IMR-90 (cell line): ENCODE measurements at regions not wholly inside any gene's neighbourhood (a gene's known extent, or its start where the extent isn't known, plus 50 kb on each side); places are given as distances from the start of the nearest gene placed in this dataset.

Experiments
- ATAC-seq: fragments of 200-7000 bp; cut with Tn5 transposase; 2 replicates; pipeline ENCODE4 v1.9.1; 2020; ENCODE audit warnings: low read depth, mild to moderate bottlenecking, moderate library complexity
- BruUV-seq: library from RNA; stranded (reverse); fragments of 400-500 nt; replicated peaks from 2 replicates; lab custom pipeline; 2021; lab: Mats Ljungman, UMichigan
- CTCF ChIA-PET: fragments of 300-600 bp; formaldehyde crosslinking; extraction: SDS; loops from one replicate; lab custom pipeline; 2021; ENCODE audit warnings: antibody characterized with exemption; lab: Yijun Ruan, JAX
- POLR2A ChIA-PET: fragments of 300-600 bp; sonication (Branson Sonifier 250); formaldehyde crosslinking; loops from one replicate; lab custom pipeline; 2022; ENCODE audit warnings: antibody characterized with exemption; ENCODE audit not compliant: unreplicated experiment; lab: Charles Lee
- DNase-seq: peaks from one replicate; pipeline ENCODE4 v3.0.0; 2013
- H2AFZ ChIP-seq: replicated peaks from 2 replicates; pipeline ENCODE3; 2013; ENCODE audit warnings: low read length, mild to moderate bottlenecking; ENCODE audit not compliant: poor library complexity
- H2AK5ac ChIP-seq: 2 replicates; pipeline ENCODE4 v1.6.1; 2013; ENCODE audit warnings: low read depth, low read length, inconsistent platforms
- H2AK9ac ChIP-seq: replicated peaks from 2 replicates; pipeline ENCODE3; 2013; ENCODE audit warnings: mild to moderate bottlenecking, low read depth, low read length, moderate library complexity; ENCODE audit not compliant: poor library complexity
- H2BK120ac ChIP-seq: 2 replicates; pipeline ENCODE4 v1.6.1; 2013; ENCODE audit warnings: low read depth, low read length, inconsistent platforms
- H2BK15ac ChIP-seq: 3 replicates; pipeline ENCODE4 v1.6.1; 2013; ENCODE audit warnings: low read depth, low read length, inconsistent platforms
- H2BK20ac ChIP-seq: 2 replicates; pipeline ENCODE4 v1.6.1; 2013; ENCODE audit warnings: low read depth, mild to moderate bottlenecking, inconsistent platforms, low read length, moderate library complexity
- H2BK5ac ChIP-seq: 2 replicates; pipeline ENCODE4 v1.6.1; 2013; ENCODE audit warnings: mild to moderate bottlenecking, low read depth, low read length, inconsistent platforms; ENCODE audit not compliant: poor library complexity, severe bottlenecking
- H3K14ac ChIP-seq: replicated peaks from 2 replicates; pipeline ENCODE4 v1.6.1; 2013; ENCODE audit warnings: low read depth, low read length, inconsistent platforms
- H3K18ac ChIP-seq: 2 replicates; pipeline ENCODE4 v1.6.1; 2013; ENCODE audit warnings: low read depth, low read length, control low read depth
- H3K23ac ChIP-seq: 2 replicates; pipeline ENCODE4 v1.6.1; 2013; ENCODE audit warnings: low read depth, low read length, inconsistent platforms
- H3K27ac ChIP-seq: 2 replicates; pipeline ENCODE4 v1.5.1; 2013; ENCODE audit warnings: mild to moderate bottlenecking, control low read depth, low read length; ENCODE audit not compliant: insufficient read depth
- H3K27me3 ChIP-seq: 2 replicates; pipeline ENCODE4 v1.6.1; 2013; ENCODE audit warnings: low read length; ENCODE audit not compliant: control insufficient read depth, insufficient read depth
- H3K36me3 ChIP-seq: 2 replicates; pipeline ENCODE4 v1.6.1; 2013; ENCODE audit warnings: low read length, mixed read lengths; ENCODE audit not compliant: control insufficient read depth, insufficient read depth
- H3K4ac ChIP-seq: 2 replicates; pipeline ENCODE4 v1.6.1; 2013; ENCODE audit warnings: low read depth, low read length, inconsistent platforms
- H3K4me1 ChIP-seq: 2 replicates; pipeline ENCODE4 v1.6.1; 2013; ENCODE audit warnings: low read length, mixed read lengths; ENCODE audit not compliant: control insufficient read depth, insufficient read depth
- H3K4me2 ChIP-seq: 2 replicates; pipeline ENCODE4 v1.6.1; 2013; ENCODE audit warnings: low read depth, mild to moderate bottlenecking, control low read depth, low read length, moderate library complexity
- H3K4me3 ChIP-seq: 2 replicates; pipeline ENCODE4 v1.5.1; 2013; ENCODE audit warnings: low read depth, mild to moderate bottlenecking, control low read depth, low read length, moderate library complexity; ENCODE audit not compliant: insufficient read depth
- H3K56ac ChIP-seq: 2 replicates; pipeline ENCODE4 v1.6.1; 2013; ENCODE audit warnings: low read length, inconsistent platforms; ENCODE audit not compliant: insufficient read depth; ENCODE audit errors: extremely low read depth
- H3K79me1 ChIP-seq, 2 experiments: 2 replicates each; pipeline ENCODE4 v1.6.1; 2013; ENCODE audit warnings: low read length in 2 of 2, inconsistent platforms in 1 of 2, low read depth in 1 of 2
- H3K9ac ChIP-seq: 2 replicates; pipeline ENCODE4 v1.6.1; 2013; ENCODE audit warnings: low read depth, low read length, control low read depth
- H3K9me1 ChIP-seq: 2 replicates; pipeline ENCODE4 v1.6.1; 2013; ENCODE audit warnings: low read length, inconsistent platforms; ENCODE audit not compliant: insufficient read depth
- H3K9me3 ChIP-seq: 2 replicates; pipeline ENCODE4 v1.6.1; 2013; ENCODE audit warnings: low read length; ENCODE audit not compliant: control insufficient read depth, insufficient read depth
- H4K20me1 ChIP-seq: 2 replicates; pipeline ENCODE4 v1.6.1; 2013; ENCODE audit warnings: low read length, inconsistent platforms; ENCODE audit not compliant: insufficient read depth
- H4K5ac ChIP-seq: 2 replicates; pipeline ENCODE4 v1.6.1; 2013; ENCODE audit warnings: mild to moderate bottlenecking, low read depth, low read length, control low read depth
- H4K8ac ChIP-seq, 2 experiments: 2 replicates each; pipeline ENCODE4 v1.6.1; 2013; ENCODE audit warnings: low read depth in 2 of 2, low read length in 2 of 2, control low read depth in 1 of 2, inconsistent platforms in 1 of 2
- H4K91ac ChIP-seq: 2 replicates; pipeline ENCODE4 v1.6.1; 2013; ENCODE audit warnings: low read depth, low read length, inconsistent platforms; ENCODE audit not compliant: insufficient read depth
- CTCF ChIP-seq: conservative IDR thresholded peaks from 2 replicates; pipeline ENCODE4 v1.5.1; 2012; ENCODE audit warnings: mild to moderate bottlenecking, low read depth, low read length, improper control_type of control experiment
- RAD21 ChIP-seq: IDR thresholded peaks from 2 replicates; pipeline ENCODE4 v1.6.1; 2012; ENCODE audit warnings: low read length, improper control_type of control experiment
- SMC3 ChIP-seq: fragments of 150-350 bp; IDR thresholded peaks from 2 replicates; pipeline ENCODE4 v1.6.1; 2016; ENCODE audit warnings: low read depth, mild to moderate bottlenecking, antibody characterized with exemption, low read length, moderate library complexity
- USF2 ChIP-seq: fragments of 150-350 bp; IDR thresholded peaks from 2 replicates; pipeline ENCODE4 v1.6.1; 2017; ENCODE audit warnings: mild to moderate bottlenecking, antibody characterized with exemption, low read length, low read depth
- WGBS, 2 experiments: methylation state at CpG; one replicate each; pipeline versions ENCODE4 v1.1.5 to v1.1.7; 2013; ENCODE audit warnings: missing lambda C conversion rate in 2 of 2; ENCODE audit not compliant: insufficient read length in 1 of 2; ENCODE audit errors: extremely low coverage in 2 of 2; 5-methylcytosine and 5-hydroxymethylcytosine counted together
- dilution Hi-C: fragments of 300-500 bp; cut with HindIII; formaldehyde crosslinking; loops from one replicate; pipeline ENCODE4 v1.14.3; 2018; ENCODE audit warnings: low sequenced_read_pairs; ENCODE audit not compliant: unreplicated experiment
- in situ Hi-C: fragments of 300-500 bp; cut with MboI; formaldehyde crosslinking; loops from 3 replicates; pipeline ENCODE4 v1.14.3; 2019; ENCODE audit warnings: low sequenced_read_pairs, inconsistent platforms, mixed read lengths
- intact Hi-C: fragments of 100-400 bp; cut with micrococcal nuclease; formaldehyde crosslinking; loops from 2 replicates; pipeline ENCODE4 v1.10.0; 2022

GRCh38 chr11:109697140-109697843 lies 275.3 kb downstream of the C11orf87 start:
- no peaks in the 10 kb centered on the region for H3K4me1 ChIP-seq
- no peaks in the 10 kb centered on the region for H3K79me1 ChIP-seq
- ChIA-PET CTCF (interaction anchor here (0.6 to 3.5 kb wide), 3 partner anchors 9 to 1000 kb away, joined by 3 to 15 read pairs (median 6); no protein-coding TSS in a partner anchor), POLR2A (no interaction called here)
- H3K9ac ChIP-seq: no peak overlapping the region
- H3K36me3 ChIP-seq: no peaks in the 10 kb centered on the region
- ATAC-seq (peak; percentile 98), DNase-seq (peak; percentile 50)
- no peak overlapping the region for H2AK5ac ChIP-seq
- no peak overlapping the region for H2BK120ac ChIP-seq
- H2AK9ac ChIP-seq: no peak overlapping the region
- intact Hi-C loops (loop anchor here (1.0 to 10.0 kb wide), 3 partner anchors 270 to 999 kb away; no protein-coding TSS in a partner anchor), dilution Hi-C loops (no loop called here), in situ Hi-C loops (loop anchor here (10.0 kb wide), 1 partner anchor 992 kb away; no protein-coding TSS in a partner anchor)
- no peak overlapping the region for H4K91ac ChIP-seq
- H3K4me3 ChIP-seq: no peak overlapping the region
- no peak overlapping the region for H2BK20ac ChIP-seq
- no peak overlapping the region for H2BK15ac ChIP-seq
- no peak overlapping the region for H4K5ac ChIP-seq
- H3K23ac ChIP-seq: no peak overlapping the region
- H3K14ac ChIP-seq: no peak overlapping the region
- H2AFZ ChIP-seq: no peak overlapping the region
- TF ChIP-seq CTCF (peak; percentile 72), USF2 (no peak), RAD21 (peak; percentile 74), SMC3 (peak; percentile 73)
- no peaks in the 10 kb centered on the region for H4K20me1 ChIP-seq
- no peak overlapping the region for H3K4me2 ChIP-seq
- peaks cover 14% of the 10 kb centered on the region for H3K9me3 ChIP-seq
- no peak overlapping the region for H3K56ac ChIP-seq
- no peak overlapping the region for H3K27ac ChIP-seq
- H3K27me3 ChIP-seq: no peaks in the 10 kb centered on the region; the same call in 1 of the 2 replicates
- no peak overlapping the region for H3K18ac ChIP-seq
- 50% methylated on average over 1 of the region's 4 CpGs; no CpG with 5 or more reads in 1 of the 2 experiments for WGBS, 2 experiments
- no peaks in the 10 kb centered on the region for H3K9me1 ChIP-seq
- BruUV-seq: no TSS peak
- H3K4ac ChIP-seq: no peak overlapping the region
- H4K8ac ChIP-seq: no peak overlapping the region
- no peak overlapping the region for H2BK5ac ChIP-seq
